Tibial nerve (tissue), 4 donors: ENCODE measurements at regions not wholly inside any gene's neighbourhood (a gene's known extent, or its start where the extent isn't known, plus 50 kb on each side); places are given as distances from the start of the nearest gene placed in this dataset.

Experiments used
- DNase-seq, 2 donors: peaks; one replicate each; pipeline ENCODE4 v3.0.0-alpha.2; 2019; ENCODE audit warnings: low spot score in 2 of 2
- H3K27ac ChIP-seq, 4 donors: fragments of 200-600 bp; sonication (generic) in 3 of 4; one replicate each; pipeline ENCODE4 v1.5.1; 2017 to 2019; ENCODE audit warnings: mild to moderate bottlenecking in 1 of 4
- H3K27me3 ChIP-seq, 2 donors: fragments of 200-600 bp; sonication (generic) in 1 of 2; one replicate each; pipeline versions ENCODE4 v1.5.1 to v1.6.0; 2017 to 2019
- H3K36me3 ChIP-seq, 3 donors: fragments of 200-600 bp; sonication (generic); one replicate each; pipeline ENCODE4 v1.5.1; 2018 to 2019
- H3K4me1 ChIP-seq, 4 donors: fragments of 200-600 bp; sonication (generic) in 3 of 4; one replicate each; pipeline ENCODE4 v1.5.1; 2017 to 2019
- H3K4me3 ChIP-seq, 4 donors: fragments of 200-600 bp; sonication (generic) in 3 of 4; one replicate each; pipeline ENCODE4 v1.5.1; 2017 to 2019; ENCODE audit warnings: mild to moderate bottlenecking in 1 of 4, moderate library complexity in 1 of 4
- H3K9me3 ChIP-seq, 4 donors: fragments of 200-600 bp; sonication (generic) in 3 of 4; one replicate each; pipeline ENCODE4 v1.5.1; 2017 to 2019
- EP300 ChIP-seq, 2 donors: sonication (generic); formaldehyde crosslinking; IDR thresholded peaks; one replicate each; pipeline ENCODE4 v1.6.1; 2017; ENCODE audit warnings: antibody characterized with exemption in 2 of 2, mild to moderate bottlenecking in 1 of 2
- POLR2A ChIP-seq, 2 donors: fragments of 450-650 bp; IDR thresholded peaks; one replicate each; pipeline ENCODE4 v1.6.1; 2017; ENCODE audit warnings: antibody characterized with exemption in 2 of 2, mild to moderate bottlenecking in 2 of 2, moderate library complexity in 2 of 2
- WGBS, 2 donors: methylation state at CpG; one replicate each; pipeline ENCODE4 v1.1.5; 2018; 5-methylcytosine and 5-hydroxymethylcytosine counted together
- TF ChIP-seq, protein P1 (sequence below), 5 experiments: fragments of 200-600 bp in 3 of 5; fragments of 450-650 bp in 2 of 5; sonication (generic) in 3 of 5; IDR thresholded peaks; one replicate each; pipeline ENCODE4 v1.5.1; 2016 to 2019; ENCODE audit warnings: antibody characterized with exemption in 5 of 5, mild to moderate bottlenecking in 3 of 5, moderate library complexity in 2 of 5

DNA sequence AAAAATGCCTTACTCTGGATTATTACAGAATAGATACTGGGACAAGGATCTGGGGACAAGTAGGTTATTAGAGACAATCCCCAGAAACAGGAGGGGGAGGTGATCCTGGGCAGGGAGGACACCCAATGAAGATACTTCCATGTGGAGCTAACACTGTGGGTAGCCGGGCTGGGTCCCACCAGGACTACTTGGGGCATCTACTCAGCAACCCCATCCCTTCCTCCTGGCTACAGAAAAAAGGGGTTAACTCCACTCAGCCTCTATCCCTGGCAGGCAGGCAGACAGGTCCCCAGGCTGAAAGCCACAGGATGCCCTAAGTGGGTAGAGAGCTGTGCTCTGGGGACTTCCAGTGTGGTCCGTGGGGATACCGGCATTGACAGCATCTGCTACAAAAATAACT lies 68.0 kb upstream of the NXT1 start:
- Histone ChIP-seq H3K9me3 (no peaks in the 10 kb centered on the region), H3K27ac (no peak overlapping the region), H3K36me3 (no peaks in the 10 kb centered on the region), H3K27me3 (no peaks in the 10 kb centered on the region), H3K4me3 (no peak overlapping the region), H3K4me1 (no peaks in the 10 kb centered on the region)
- TF ChIP-seq POLR2A (IDR thresholded peaks at IDR 0.05) (no peak), EP300 (IDR thresholded peaks at IDR 0.05) (no peak)
- TF ChIP-seq, protein P1, sequence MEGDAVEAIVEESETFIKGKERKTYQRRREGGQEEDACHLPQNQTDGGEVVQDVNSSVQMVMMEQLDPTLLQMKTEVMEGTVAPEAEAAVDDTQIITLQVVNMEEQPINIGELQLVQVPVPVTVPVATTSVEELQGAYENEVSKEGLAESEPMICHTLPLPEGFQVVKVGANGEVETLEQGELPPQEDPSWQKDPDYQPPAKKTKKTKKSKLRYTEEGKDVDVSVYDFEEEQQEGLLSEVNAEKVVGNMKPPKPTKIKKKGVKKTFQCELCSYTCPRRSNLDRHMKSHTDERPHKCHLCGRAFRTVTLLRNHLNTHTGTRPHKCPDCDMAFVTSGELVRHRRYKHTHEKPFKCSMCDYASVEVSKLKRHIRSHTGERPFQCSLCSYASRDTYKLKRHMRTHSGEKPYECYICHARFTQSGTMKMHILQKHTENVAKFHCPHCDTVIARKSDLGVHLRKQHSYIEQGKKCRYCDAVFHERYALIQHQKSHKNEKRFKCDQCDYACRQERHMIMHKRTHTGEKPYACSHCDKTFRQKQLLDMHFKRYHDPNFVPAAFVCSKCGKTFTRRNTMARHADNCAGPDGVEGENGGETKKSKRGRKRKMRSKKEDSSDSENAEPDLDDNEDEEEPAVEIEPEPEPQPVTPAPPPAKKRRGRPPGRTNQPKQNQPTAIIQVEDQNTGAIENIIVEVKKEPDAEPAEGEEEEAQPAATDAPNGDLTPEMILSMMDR (IDR thresholded peaks at IDR 0.05) = no peak
- 56 to 68% methylated on average over 3 of the region's 3 CpGs for WGBS, 2 donors
- DNase-seq = no peak

DNA sequence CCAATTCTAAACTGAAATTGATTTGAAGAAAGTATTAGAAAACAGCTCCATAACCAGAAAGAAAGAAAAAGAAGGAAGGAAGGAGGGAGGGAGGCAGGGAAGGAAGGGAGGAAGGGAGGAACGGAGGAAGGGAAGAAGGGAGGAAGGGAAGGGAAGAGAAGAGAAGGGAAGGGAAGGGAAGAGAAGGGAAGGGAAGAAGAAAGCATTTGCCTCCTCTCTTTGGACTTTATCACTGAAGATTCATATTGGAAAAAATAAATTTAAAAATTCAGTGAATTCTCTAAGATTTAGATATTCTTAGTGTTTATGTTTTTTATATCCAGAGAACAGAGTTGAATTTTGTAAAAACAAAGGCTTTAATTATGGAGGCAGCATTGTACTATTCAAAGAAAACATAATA lies 68.5 kb upstream of the NXT1 start:
- 39% methylated on average over 1 of the region's 1 CpG for WGBS, 2 donors
- no peak overlapping the region for H3K4me3 ChIP-seq
- H3K27me3 ChIP-seq = no peaks in the 10 kb centered on the region
- H3K9me3 ChIP-seq = no peaks in the 10 kb centered on the region
- H3K36me3 ChIP-seq = no peaks in the 10 kb centered on the region
- DNase-seq = no peak
- TF ChIP-seq, protein P1 (IDR thresholded peaks at IDR 0.05) = no peak
- H3K4me1 ChIP-seq = no peaks in the 10 kb centered on the region
- H3K27ac ChIP-seq = no peak overlapping the region

DNA sequence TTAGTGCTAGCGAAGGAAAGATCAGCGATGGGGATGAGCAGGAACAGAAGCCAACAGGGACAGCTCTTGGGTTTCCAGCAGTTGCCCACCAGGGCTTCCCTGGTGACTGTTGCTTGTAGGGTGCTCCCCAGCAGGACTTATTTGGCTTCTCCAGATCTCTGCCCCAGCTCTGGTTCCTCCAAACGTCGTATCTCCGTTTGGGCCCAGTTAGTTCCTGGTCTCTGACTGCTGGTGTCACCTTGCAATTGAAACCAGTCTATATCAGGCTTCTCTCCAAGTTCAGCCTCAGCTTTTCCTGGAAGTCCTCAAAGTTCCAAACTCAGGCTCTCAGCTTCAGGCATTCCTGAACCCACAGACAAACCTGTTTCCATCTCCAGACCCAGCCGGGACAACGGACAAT lies 70.8 kb upstream of the NXT1 start:
- Histone ChIP-seq H3K4me3 (no peak overlapping the region), H3K9me3 (no peaks in the 10 kb centered on the region), H3K4me1 (no peaks in the 10 kb centered on the region), H3K27ac (no peak overlapping the region), H3K27me3 (no peaks in the 10 kb centered on the region), H3K36me3 (no peaks in the 10 kb centered on the region)
- WGBS, 2 donors = 91 to 95% methylated on average over 7 of the region's 7 CpGs
- no peak for TF ChIP-seq EP300 (IDR thresholded peaks at IDR 0.05)
- no peak for TF ChIP-seq POLR2A (IDR thresholded peaks at IDR 0.05)
- TF ChIP-seq, protein P1 (IDR thresholded peaks at IDR 0.05) = no peak
- DNase-seq = no peak

DNA sequence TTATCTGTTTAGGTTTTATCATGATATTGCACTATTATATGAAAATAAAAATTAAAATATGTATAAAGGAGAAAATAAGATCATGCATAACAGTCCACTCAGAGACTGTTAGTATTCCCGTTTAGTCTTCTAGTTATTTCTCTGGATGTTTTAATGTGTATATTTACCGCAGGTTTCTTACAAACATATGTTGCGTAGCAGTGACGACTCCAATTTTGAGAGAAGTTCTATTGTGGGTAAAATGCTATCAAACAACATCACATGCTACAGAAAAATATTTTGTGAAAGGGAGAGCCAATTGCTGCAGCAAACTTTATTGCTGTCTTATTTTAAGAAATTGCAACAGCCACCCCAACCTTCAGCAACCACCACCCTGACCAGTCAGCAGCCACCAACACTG lies 72.4 kb upstream of the NXT1 start:
- 93 to 94% methylated on average over 4 of the region's 4 CpGs for WGBS, 2 donors
- DNase-seq = no peak
- no peaks in the 10 kb centered on the region for H3K27me3 ChIP-seq

DNA sequence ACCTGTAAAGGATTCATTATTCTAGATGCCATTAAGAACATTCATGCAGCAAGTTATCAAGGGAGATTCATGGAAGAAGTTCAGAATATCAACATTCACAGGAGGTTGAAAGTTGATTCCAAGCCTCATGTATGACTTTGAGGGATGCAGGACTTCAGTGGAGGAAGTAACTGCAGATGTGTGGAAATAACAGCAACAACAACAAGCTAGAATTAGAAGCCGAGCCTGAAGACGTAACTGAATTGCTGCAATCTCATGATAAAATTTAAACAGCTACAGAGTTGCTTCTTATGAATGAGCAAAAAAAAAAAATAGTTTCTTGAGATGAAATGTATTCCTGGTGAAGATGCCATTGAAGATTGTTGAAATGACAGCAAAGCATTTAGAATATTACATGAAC lies 73.3 kb upstream of the NXT1 start:
- TF ChIP-seq POLR2A (IDR thresholded peaks at IDR 0.05) (no peak), EP300 (IDR thresholded peaks at IDR 0.05) (no peak)
- TF ChIP-seq, protein P1 (IDR thresholded peaks at IDR 0.05) = no peak
- Histone ChIP-seq H3K36me3 (no peaks in the 10 kb centered on the region), H3K4me3 (no peak overlapping the region), H3K27me3 (no peaks in the 10 kb centered on the region), H3K27ac (no peak overlapping the region), H3K4me1 (no peaks in the 10 kb centered on the region), H3K9me3 (no peaks in the 10 kb centered on the region)
- no peak for DNase-seq
- 79 to 82% methylated on average over 2 of the region's 2 CpGs for WGBS, 2 donors

More for the DNA sequence above, 72.4 kb upstream of the NXT1 start:
- H3K4me1 ChIP-seq = no peaks in the 10 kb centered on the region
- H3K27ac ChIP-seq = no peak overlapping the region
- no peaks in the 10 kb centered on the region for H3K36me3 ChIP-seq
- TF ChIP-seq, protein P1 (IDR thresholded peaks at IDR 0.05) = no peak
- TF ChIP-seq POLR2A (IDR thresholded peaks at IDR 0.05) (no peak), EP300 (IDR thresholded peaks at IDR 0.05) (no peak)
- no peaks in the 10 kb centered on the region for H3K9me3 ChIP-seq
- no peak overlapping the region for H3K4me3 ChIP-seq
